Left forelimb (tissue), 1 donor: ENCODE measurements at regions not wholly inside any gene's neighbourhood (a gene's known extent, or its start where the extent isn't known, plus 50 kb on each side); places are given as distances from the start of the nearest gene placed in this dataset.

Source experiments
- DNase-seq: peaks from one replicate; pipeline ENCODE4 v3.0.0-alpha.2; 2018; ENCODE audit warnings: low spot score

DNA sequence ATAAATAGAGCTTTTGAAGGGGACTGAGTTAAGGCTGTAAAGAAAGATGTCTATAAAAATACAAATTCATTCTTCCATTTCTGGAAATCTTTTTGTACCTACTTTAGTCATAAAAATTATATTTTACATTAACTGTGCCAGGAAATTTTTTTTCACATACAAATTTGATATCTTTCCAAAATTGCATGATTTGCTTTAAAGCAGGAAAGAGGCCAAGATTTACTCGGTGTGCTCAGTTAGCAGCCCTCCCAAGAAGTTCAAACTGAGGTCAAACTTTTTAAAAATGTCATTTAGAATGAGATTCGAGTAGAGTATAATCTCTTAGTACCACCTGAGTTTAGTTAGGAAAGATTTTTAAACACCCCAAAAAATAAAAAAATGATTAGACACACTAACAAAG, 173.2 kb upstream of the GRIP1 start:
- no peak for DNase-seq

- DNase-seq: no peak
These were observed 173.9 kb upstream of the GRIP1 start for GRCh38 chr12:66852765-66853164.

- DNase-seq: no peak
These were observed 181.0 kb upstream of the GRIP1 start for GRCh38 chr12:66859751-66860440.

- peak; percentile 75 for DNase-seq
These were observed 182.2 kb upstream of the GRIP1 start for GRCh38 chr12:66860752-66861750.

GRCh38 chr12:66862356-66862985, 183.6 kb upstream of the GRIP1 start:
- no peak for DNase-seq

GRCh38 chr12:66863276-66863675, 184.4 kb upstream of the GRIP1 start:
- DNase-seq: no peak

DNA sequence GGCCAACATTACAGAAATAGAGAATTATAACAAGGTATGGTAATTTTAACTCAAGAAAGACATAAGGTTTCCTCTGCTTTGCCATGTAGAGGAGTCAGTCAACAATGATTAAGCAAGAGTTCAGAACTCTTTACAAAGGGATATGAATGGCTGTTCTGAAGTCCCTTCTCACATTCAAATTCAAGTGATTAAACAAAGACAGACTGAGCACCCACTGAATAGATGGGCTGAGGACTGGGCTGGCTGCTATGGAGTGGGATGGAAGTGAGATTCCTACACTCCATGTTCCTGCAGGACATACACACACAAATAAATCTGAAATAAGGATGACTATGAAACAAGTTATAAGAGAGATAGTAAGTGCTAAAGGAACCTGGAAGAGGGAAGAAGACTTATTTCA, 199.0 kb upstream of the GRIP1 start:
- no peak for DNase-seq

DNA sequence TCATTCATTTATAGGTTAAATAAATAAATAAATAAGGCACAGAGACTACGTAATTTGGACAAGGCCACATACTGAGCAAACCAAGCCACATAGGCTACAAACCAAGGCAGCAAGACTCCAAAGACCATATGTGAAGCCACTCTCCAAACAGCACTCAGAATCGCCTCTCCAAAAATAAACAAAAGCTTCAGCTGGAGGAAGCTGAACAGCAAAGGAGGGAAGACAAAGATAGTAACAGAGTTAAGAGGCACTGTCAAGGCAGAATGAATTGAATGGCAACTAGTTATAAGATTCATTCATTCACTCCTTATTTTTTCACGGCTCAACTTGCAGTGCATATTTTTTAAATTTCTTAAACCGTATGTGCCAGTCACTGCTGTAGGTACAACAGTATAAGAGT, 200.5 kb upstream of the GRIP1 start:
- DNase-seq: no peak

- no peak for DNase-seq
These were observed 202.5 kb upstream of the GRIP1 start for GRCh38 chr12:66881386-66881785.

DNA sequence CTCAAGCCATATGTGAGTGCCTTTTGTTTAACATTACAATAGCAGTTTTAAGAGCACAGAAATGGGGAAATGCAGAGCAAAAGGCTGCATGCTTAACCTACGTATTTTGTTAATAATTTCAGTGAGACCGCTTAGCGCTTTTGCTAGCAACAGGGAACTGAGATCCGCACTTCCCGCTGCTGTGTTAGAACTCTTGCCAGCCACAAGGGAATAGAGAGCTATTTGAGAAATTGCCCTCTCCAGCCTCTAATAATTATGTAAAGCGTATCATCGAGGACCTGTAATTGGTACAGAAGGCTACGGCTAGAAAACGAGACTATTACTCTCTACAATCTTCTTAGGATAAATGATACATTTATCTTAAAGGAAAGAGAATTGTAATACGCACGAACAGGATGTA, 205.2 kb upstream of the GRIP1 start:
- DNase-seq: no peak

GRCh38 chr12:66885115-66885875, 206.4 kb upstream of the GRIP1 start:
- DNase-seq: no peak

DNA sequence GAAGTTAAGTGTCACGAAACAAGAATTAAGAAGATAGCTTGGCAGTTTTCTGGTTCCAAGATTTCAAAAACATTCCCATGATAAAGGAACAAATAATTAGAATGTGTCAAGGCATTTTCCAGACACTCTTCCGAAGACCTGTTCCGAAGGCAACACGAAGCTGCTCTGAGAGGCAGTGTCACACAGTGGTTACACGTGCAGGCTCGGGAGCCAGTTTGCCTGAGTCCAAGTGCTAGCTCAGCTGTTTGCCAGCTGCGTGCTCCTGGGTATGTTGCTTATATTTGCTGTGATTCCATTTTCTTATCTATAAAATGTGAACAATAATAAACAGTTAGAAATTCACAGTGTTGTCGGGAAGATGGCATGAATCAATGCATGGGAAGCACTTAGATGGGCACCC, 217.9 kb upstream of the GRIP1 start:
- DNase-seq: no peak

GRCh38 chr12:66898700-66899469, 220.0 kb upstream of the GRIP1 start:
- no peak for DNase-seq

DNA sequence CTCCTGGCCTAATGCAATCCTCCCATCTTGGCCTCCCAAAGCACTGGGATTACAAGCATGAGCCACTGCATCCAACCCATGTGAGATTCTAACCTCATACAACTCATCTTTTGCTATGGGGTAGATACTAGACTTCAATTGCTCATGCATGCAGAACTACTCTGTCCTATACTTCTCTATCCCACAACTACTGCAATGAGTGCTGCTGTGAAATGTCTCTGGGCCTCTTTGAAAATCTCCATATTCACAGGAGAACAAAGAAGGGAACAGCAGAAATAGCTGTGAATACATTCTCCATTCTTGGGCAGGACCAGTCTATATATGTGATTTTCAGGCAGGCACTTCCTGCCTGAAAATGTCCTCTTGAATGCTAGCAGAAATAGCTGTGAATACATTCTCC, 220.7 kb upstream of the GRIP1 start:
- no peak for DNase-seq

DNA sequence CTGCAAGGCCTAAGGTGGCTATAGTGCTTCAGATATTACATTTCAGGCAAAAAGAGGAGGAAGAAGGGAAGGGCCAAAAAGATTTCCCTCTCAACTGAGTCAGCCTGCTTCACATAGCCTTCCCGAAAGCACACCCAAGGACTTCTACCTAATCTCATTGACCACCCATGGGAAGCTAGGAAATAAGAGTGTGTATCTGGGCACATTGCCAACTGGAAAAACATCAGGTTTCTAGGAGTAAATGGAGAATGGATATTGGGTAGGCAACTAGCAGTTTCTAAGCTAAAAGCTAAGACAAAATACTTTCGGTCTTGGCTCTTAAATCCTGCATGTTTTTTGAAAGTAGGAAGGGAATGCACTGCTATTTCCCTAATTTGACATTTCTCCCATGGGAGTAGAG, 221.7 kb upstream of the GRIP1 start:
- no peak for DNase-seq

DNA sequence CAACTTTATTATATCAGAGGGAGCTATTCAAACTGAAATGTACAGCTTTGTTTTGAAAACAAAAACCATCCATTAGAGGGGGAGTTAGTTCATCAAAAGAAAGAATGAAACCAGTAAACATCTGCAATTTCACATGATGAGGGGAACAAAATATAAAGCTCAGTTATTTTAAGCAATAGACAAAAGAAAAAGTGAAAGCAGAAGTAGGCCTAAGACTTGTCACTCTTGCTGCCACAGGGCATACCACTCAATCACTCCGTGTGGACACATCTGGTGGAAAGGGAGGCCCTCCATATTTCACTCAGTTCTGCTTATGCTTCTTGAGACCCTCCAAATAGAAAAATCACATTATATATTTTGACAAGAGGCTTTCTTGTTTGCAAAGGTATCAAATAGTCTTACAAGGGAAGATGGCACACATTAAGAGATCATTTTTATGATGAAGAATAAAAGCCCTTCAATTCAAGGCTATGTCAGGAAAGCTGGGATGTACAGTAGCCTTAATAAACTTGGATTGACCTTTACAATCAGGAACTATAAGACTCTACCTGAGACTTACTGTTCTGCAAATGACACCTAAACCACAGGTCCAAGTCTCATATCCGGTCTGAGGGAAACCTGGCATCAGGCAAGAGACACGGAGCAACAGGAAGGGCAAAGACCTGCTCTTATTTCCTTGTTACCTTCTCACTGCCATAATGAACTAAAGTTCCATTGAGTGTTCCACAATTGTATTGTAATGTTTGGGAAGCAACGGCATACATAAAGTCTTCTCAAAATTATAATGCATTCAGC, 222.5 kb upstream of the GRIP1 start:
- no peak for DNase-seq

- no peak for DNase-seq
These were observed 223.1 kb upstream of the GRIP1 start for GRCh38 chr12:66902020-66902419.

- DNase-seq: no peak
These were observed 225.0 kb upstream of the GRIP1 start for GRCh38 chr12:66903782-66904396.

- no peak for DNase-seq
These were observed 226.3 kb upstream of the GRIP1 start for GRCh38 chr12:66905201-66905600.

DNA sequence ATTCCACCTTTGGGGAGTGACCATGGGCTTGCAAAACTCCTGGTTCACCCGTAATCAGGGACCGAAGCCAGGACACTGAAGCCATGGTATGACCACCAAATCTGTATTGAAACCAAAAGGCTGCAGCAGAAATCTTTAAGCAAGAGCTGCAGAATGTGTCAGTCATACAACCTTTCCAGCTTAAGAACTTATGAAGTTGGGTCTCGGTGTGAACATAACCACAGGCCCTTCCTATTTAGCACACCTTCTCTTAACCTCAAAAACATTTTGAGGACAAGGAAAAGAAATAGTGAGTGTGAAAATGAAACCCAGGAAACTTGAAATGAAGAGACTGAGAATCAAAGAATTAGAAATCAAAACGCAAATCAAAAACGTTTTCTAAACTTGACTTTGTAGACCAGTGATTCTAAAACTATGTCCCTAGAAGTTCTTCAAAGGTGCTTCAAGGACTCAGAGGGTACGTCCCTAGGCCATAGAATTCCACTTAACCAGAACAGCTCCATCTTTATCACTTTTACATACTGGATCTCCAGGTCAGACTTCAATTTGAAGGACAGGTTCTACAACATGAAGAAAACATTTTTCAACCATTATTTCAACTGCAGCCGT, 231.6 kb upstream of the GRIP1 start:
- DNase-seq: no peak
